GM19324 (cell line): ENCODE measurements at regions not wholly inside any gene's neighbourhood (a gene's known extent, or its start where the extent isn't known, plus 50 kb on each side); places are given as distances from the start of the nearest gene placed in this dataset.
"Not testable (repeated sequence)": the region's sequence is repeated elsewhere in the genome, so short reads cannot be mapped to it uniquely, and the experiment has no call there.

Source experiments
- ATAC-seq: cut with Tn5 transposase; IDR thresholded peaks from one replicate; pipeline ENCODE4 v1.9.1; 2021; ENCODE audit warnings: mild to moderate bottlenecking, moderate library complexity; ENCODE audit not compliant: unreplicated experiment, low FRiP score

GRCh38 chr9:117932585-117932984 is 228.4 kb downstream of the TLR4 start:
- ATAC-seq = no peak

- ATAC-seq = peak; percentile 99
Measured at GRCh38 chr9:117936185-117937130, 232.3 kb downstream of the TLR4 start.

GRCh38 chr9:117938086-117938485 is 233.9 kb downstream of the TLR4 start:
- ATAC-seq = no peak

- no peak for ATAC-seq
Measured at GRCh38 chr9:117938896-117939295, 234.7 kb downstream of the TLR4 start.

- not testable (repeated sequence) for ATAC-seq
Measured at GRCh38 chr9:117944750-117945149, 240.5 kb downstream of the TLR4 start.

- ATAC-seq = peak; percentile 60
Measured at GRCh38 chr9:117945286-117945685, 241.1 kb downstream of the TLR4 start.

GRCh38 chr9:117951127-117951526 is 246.9 kb downstream of the TLR4 start:
- no peak for ATAC-seq

- ATAC-seq = no peak
Measured at GRCh38 chr9:117952581-117952980, 248.4 kb downstream of the TLR4 start.

- no peak for ATAC-seq
Measured at GRCh38 chr9:117957267-117957666, 253.1 kb downstream of the TLR4 start.

GRCh38 chr9:117958726-117959125 is 254.5 kb downstream of the TLR4 start:
- ATAC-seq = no peak

GRCh38 chr9:117963493-117964090 is 259.4 kb downstream of the TLR4 start:
- ATAC-seq = no peak

- ATAC-seq = no peak
Measured at GRCh38 chr9:117970276-117971050, 266.3 kb downstream of the TLR4 start.

- no peak for ATAC-seq
Measured at GRCh38 chr9:117974108-117974507, 269.9 kb downstream of the TLR4 start.

GRCh38 chr9:117979914-117980313 is 275.7 kb downstream of the TLR4 start:
- ATAC-seq = no peak

GRCh38 chr9:117987945-117988344 is 283.7 kb downstream of the TLR4 start:
- ATAC-seq = no peak

GRCh38 chr9:117992006-117992405 is 287.8 kb downstream of the TLR4 start:
- ATAC-seq = no peak

- ATAC-seq = no peak
Measured at GRCh38 chr9:118000581-118000980, 296.4 kb downstream of the TLR4 start.

- ATAC-seq = no peak
Measured at GRCh38 chr9:118003240-118003639, 299.0 kb downstream of the TLR4 start.

- ATAC-seq = no peak
Measured at GRCh38 chr9:118008246-118008645, 304.0 kb downstream of the TLR4 start.

- ATAC-seq = no peak
Measured at GRCh38 chr9:118009614-118010013, 305.4 kb downstream of the TLR4 start.

GRCh38 chr9:118017607-118018122 is 313.5 kb downstream of the TLR4 start:
- ATAC-seq = no peak
